HFFc6 (cell line): ENCODE measurements at regions not wholly inside any gene's neighbourhood (a gene's known extent, or its start where the extent isn't known, plus 50 kb on each side); places are given as distances from the start of the nearest gene placed in this dataset.

ENCODE experiments used
- DNase-seq: peaks from one replicate; pipeline ENCODE4 v3.0.0-alpha.2; 2018
- H3K27ac Mint-ChIP-seq: 2 replicates; pipeline ENCODE4 v1.8.0; 2020; ENCODE audit warnings: mild to moderate bottlenecking, mixed read lengths
- H3K27me3 Mint-ChIP-seq: 2 replicates; pipeline ENCODE4 v1.8.0; 2021; ENCODE audit warnings: mild to moderate bottlenecking, moderate library complexity, mixed read lengths; ENCODE audit not compliant: insufficient read depth
- H3K36me3 Mint-ChIP-seq: 2 replicates; pipeline ENCODE4 v1.8.0; 2021; ENCODE audit warnings: low read depth, mixed read lengths
- H3K4me1 Mint-ChIP-seq: 2 replicates; pipeline ENCODE4 v1.8.0; 2020; ENCODE audit warnings: low read depth, mixed read lengths
- H3K4me3 Mint-ChIP-seq: 2 replicates; pipeline ENCODE4 v1.8.0; 2020; ENCODE audit warnings: mild to moderate bottlenecking, moderate library complexity, mixed read lengths
- H3K9me3 Mint-ChIP-seq: 2 replicates; pipeline ENCODE4 v1.8.0; 2020; ENCODE audit warnings: mild to moderate bottlenecking, mixed read lengths
- CTCF ChIP-seq: fragments of 200-600 bp; sonication (generic); IDR thresholded peaks from 2 replicates; pipeline ENCODE4 v1.5.0; 2021; ENCODE audit warnings: antibody characterized with exemption, mild to moderate bottlenecking

- no peak for TF ChIP-seq CTCF
- Mint-ChIP-seq H3K4me1 (peaks cover 6% of the 10 kb centered on the region; the same call in 1 of the 2 replicates), H3K36me3 (no peaks in the 10 kb centered on the region; the same call in 1 of the 2 replicates), H3K9me3 (no peaks in the 10 kb centered on the region), H3K27me3 (no peaks in the 10 kb centered on the region), H3K4me3 (no peak overlapping the region), H3K27ac (no peak overlapping the region)
- DNase-seq: no peak
Measured at GRCh38 chr12:88665071-88665470, 84.8 kb upstream of the KITLG start.

DNA sequence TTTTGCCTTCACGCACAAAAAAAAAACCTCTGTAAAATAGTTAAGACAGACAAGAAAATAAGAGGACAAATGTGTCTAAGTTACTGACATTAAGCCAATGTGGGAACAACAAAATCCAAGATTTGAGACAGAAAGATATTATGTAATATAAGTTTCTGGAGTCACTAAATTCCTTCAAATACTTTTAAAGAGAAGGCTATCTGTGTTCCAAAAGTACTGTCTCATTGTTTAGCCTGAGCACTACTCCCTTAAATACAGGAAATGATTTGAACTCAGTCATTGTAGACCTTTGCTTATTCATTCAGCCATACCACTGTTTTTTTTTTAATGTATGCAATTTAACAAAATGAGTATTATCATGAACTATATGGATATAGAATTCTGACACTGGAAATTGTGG lies 82.7 kb upstream of the KITLG start:
- H3K4me1 Mint-ChIP-seq: peaks cover 6% of the 10 kb centered on the region; the same call in 1 of the 2 replicates
- no peak for DNase-seq
- no peaks in the 10 kb centered on the region for H3K36me3 Mint-ChIP-seq
- TF ChIP-seq CTCF: no peak
- no peaks in the 10 kb centered on the region for H3K27me3 Mint-ChIP-seq
- no peak overlapping the region for H3K27ac Mint-ChIP-seq
- H3K4me3 Mint-ChIP-seq: no peak overlapping the region
- H3K9me3 Mint-ChIP-seq: no peaks in the 10 kb centered on the region

DNA sequence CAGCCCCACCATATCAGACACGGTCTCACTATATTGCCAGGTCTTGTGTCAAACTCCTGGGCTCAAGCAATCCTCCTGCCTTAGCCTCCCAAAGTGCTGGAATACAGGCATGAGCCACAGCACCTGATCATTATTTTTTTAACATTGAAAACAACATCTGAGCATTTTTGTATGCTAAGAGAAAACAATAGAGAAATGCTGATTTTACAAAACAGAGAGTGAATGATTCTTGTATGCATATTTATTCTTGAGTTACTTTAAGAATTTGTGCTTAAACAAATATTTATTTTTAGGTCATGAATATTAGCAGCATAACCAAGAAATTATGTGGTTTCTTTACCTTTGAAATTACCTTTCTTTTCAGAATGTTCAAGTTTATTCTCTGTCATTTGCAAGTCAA lies 81.8 kb upstream of the KITLG start:
- peaks cover 6% of the 10 kb centered on the region; the same call in 1 of the 2 replicates for H3K4me1 Mint-ChIP-seq
- H3K36me3 Mint-ChIP-seq: no peaks in the 10 kb centered on the region
- no peak for TF ChIP-seq CTCF
- no peak overlapping the region for H3K27ac Mint-ChIP-seq
- no peaks in the 10 kb centered on the region for H3K9me3 Mint-ChIP-seq
- no peak overlapping the region for H3K4me3 Mint-ChIP-seq
- H3K27me3 Mint-ChIP-seq: no peaks in the 10 kb centered on the region
- no peak for DNase-seq

DNA sequence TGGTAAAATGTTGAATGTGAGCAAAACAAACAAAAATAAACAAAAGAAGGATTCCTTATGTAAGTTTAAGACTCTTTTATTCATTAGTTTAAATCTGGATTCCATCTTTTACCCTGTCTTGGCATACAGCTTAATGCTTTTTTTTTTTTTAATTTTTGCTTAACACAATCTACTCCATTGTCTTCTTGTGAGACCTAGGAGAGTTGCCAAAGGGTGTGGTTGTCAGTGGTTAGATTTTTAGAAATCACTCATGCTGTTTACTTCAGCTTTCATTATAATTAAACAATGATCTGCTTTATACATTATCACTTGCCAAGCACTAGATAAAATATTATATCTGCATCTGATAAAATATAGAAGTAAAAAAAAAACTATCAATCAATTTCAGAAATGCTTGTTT lies 77.7 kb upstream of the KITLG start:
- no peaks in the 10 kb centered on the region for H3K36me3 Mint-ChIP-seq
- no peak for TF ChIP-seq CTCF
- H3K4me1 Mint-ChIP-seq: peaks cover 3% of the 10 kb centered on the region; the same call in 1 of the 2 replicates
- no peak overlapping the region for H3K4me3 Mint-ChIP-seq
- H3K9me3 Mint-ChIP-seq: no peaks in the 10 kb centered on the region
- no peak for DNase-seq
- no peaks in the 10 kb centered on the region; the same call in 1 of the 2 replicates for H3K27me3 Mint-ChIP-seq
- H3K27ac Mint-ChIP-seq: no peak overlapping the region

DNA sequence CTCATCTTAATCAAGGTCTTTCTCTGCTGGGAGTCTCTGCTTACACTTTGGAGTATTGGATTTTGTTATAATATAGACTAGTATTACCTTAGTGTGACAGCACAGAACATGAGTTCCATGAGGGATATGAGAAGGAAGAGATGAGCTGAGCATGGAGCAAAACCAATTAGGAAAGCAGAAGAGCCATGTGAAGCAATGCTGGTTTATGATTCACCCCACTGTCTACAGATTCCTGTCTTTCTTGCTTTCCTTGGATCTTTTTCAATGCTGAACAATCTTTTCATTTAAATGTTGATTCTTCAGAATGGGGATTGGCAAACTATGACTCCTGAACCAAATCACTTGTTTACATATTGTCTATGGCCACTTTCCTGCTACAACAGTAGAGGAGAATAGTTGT lies 70.4 kb upstream of the KITLG start:
- H3K4me3 Mint-ChIP-seq: no peak overlapping the region
- peaks cover 18% of the 10 kb centered on the region for H3K4me1 Mint-ChIP-seq
- peak overlapping the region; percentile 7; the same call in 1 of the 2 replicates for H3K27ac Mint-ChIP-seq
- H3K9me3 Mint-ChIP-seq: no peaks in the 10 kb centered on the region
- peak; percentile 63 for DNase-seq
- no peaks in the 10 kb centered on the region; the same call in 1 of the 2 replicates for H3K36me3 Mint-ChIP-seq
- H3K27me3 Mint-ChIP-seq: no peaks in the 10 kb centered on the region; the same call in 1 of the 2 replicates
- no peak for TF ChIP-seq CTCF

- Mint-ChIP-seq H3K27me3 (no peaks in the 10 kb centered on the region), H3K4me3 (no peak overlapping the region), H3K4me1 (peaks cover 25% of the 10 kb centered on the region), H3K9me3 (no peaks in the 10 kb centered on the region), H3K36me3 (no peaks in the 10 kb centered on the region; the same call in 1 of the 2 replicates), H3K27ac (no peak overlapping the region)
- TF ChIP-seq CTCF: no peak
- DNase-seq: no peak
Measured at GRCh38 chr12:88648625-88649024, 68.4 kb upstream of the KITLG start.
